Stimulated activated naive CD8-positive, alpha-beta T cell treated with anti-CD3 and anti-CD28 coated beads, Interleukin-15, Interleukin-2, amounts not matched to agents 100 U/mL and 50 U/mL, for 24 hours (primary cell): ENCODE measurements at regions not wholly inside any gene's neighbourhood (a gene's known extent, or its start where the extent isn't known, plus 50 kb on each side); places are given as distances from the start of the nearest gene placed in this dataset.

Experiments
- ATAC-seq: fragments of 150-1000 bp; cut with Tn5 transposase; one replicate; pipeline ENCODE4 v1.10.0; 2021
- DNase-seq: peaks from one replicate; pipeline ENCODE4 v3.0.0; 2021

DNA sequence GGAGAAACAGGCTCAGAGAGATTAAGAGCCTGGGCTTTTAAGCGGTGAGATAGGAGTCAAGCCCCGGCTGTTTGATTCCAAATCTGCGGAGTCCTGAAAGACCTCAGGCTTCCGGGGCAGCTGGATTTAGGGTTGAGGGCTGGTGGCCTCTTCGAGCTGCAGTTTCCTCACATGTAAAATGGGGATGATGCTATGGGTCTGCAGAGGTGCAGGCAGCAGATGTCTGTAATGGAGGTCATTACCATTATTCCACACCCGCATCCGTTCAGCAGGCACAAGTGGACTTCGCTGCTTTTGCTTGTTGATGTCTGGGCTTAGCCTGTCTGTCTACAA is 175.6 kb upstream of the HS6ST1 start:
- DNase-seq: no peak
- ATAC-seq: no peak

- ATAC-seq: no peak
- no peak for DNase-seq
Measured at GRCh38 chr2:128494640-128495321, 176.1 kb upstream of the HS6ST1 start.

DNA sequence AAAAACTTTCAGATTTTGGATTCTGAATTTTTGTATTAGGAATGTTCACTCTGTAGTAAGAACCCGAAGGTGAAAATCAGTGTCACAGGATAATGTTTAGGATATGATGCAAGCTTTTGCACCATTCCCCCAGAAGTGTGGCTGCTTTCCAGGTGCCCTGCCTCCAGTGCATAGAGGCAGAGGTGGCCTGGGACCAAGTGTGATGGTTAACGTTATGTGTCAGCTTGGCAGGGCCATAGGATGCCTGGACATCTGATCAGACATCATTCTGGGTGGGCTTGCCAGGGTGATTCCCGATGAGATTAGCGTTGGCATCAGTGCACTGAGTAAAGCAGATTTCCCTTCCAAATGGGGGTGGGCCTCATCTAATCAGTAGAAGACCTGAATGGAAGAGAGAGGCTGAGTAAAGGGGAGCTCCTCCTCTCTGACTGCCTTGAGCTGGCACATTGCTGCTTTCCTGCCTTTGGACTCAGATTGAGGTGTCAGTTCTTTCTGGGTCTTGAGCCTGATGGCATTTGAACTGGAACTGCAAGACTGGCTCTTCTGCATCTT is 177.4 kb upstream of the HS6ST1 start:
- no peak for ATAC-seq
- DNase-seq: no peak

DNA sequence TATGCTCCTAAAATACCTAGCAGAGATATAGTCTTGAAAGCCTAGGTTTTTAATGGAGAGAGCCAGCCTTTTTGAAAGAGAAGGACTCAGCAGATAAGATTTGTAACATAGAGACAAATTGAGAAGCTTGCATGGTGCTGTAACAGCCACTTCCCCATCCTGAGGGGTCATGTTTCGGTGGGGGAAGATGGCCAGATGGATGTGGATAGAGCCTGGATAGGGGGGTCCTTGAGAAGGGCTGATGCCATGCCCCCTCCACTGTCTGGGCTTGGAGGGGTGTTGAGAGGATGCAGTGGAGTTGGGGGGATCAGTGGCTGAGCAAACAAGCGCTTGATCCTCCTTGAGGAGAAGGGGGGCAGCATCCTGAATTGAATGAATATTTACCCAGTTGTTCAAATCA is 178.0 kb upstream of the HS6ST1 start:
- ATAC-seq (no peak), DNase-seq (no peak)

DNA sequence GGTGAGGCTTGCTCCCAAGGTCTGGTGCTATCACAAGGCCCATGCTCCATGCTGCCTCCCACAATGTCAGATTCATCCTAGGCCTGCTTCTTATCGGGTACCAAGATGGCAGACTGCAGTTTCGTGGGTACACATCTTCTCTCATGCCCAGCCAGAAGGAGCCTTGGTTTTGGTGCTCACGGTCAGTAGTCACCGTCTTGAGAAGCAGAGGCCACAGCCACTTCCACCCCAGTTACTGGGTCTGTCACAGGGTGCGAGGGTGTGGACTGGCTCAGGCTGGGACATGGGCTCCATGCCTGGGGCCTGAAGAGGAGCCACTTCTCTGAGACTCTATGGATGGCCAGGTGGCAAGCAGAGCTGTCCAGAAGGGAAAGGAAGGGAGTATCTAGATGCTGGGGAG is 178.8 kb upstream of the HS6ST1 start:
- ATAC-seq (no peak), DNase-seq (no peak)

DNA sequence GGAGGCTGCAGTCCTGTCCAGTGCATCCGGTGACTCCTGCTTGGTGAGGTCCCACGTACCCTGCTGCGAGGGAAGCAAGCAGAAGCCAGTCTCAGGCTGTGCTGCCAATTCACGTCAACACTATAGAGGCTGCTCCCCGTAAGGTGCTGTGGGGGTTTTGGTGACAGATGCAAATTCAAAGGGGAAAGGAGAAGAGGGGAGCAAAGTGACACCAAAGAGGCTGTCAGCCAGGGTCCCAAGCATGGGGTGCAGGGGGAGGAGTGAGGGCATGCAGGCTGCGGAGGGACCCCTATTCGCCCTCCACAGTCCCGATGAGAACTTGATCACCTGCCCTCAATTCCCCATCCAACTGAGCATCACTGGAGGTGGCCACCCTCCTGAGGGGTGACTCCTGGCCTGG is 179.4 kb upstream of the HS6ST1 start:
- DNase-seq (no peak), ATAC-seq (no peak)

DNA sequence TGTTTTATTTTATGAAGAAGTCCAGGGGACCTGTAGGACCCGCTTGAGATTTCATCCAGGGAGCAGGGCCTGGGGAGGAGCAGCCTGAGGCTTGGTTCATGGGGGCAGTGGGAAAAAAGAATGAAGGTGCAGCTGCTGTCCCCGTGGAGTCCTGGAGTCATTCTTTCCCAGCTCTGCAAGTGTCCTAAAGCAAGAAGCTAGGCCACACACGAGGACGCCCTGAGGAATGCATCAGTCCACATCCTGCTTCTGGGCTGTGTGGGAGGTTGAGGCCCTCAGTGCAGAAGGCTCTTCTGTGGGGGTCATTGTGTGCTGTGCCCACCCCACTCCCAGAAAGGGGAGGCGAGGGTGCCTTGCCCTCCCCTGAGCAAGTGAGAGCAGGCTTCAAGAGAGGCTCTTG is 179.9 kb upstream of the HS6ST1 start:
- no peak for ATAC-seq
- no peak for DNase-seq

DNA sequence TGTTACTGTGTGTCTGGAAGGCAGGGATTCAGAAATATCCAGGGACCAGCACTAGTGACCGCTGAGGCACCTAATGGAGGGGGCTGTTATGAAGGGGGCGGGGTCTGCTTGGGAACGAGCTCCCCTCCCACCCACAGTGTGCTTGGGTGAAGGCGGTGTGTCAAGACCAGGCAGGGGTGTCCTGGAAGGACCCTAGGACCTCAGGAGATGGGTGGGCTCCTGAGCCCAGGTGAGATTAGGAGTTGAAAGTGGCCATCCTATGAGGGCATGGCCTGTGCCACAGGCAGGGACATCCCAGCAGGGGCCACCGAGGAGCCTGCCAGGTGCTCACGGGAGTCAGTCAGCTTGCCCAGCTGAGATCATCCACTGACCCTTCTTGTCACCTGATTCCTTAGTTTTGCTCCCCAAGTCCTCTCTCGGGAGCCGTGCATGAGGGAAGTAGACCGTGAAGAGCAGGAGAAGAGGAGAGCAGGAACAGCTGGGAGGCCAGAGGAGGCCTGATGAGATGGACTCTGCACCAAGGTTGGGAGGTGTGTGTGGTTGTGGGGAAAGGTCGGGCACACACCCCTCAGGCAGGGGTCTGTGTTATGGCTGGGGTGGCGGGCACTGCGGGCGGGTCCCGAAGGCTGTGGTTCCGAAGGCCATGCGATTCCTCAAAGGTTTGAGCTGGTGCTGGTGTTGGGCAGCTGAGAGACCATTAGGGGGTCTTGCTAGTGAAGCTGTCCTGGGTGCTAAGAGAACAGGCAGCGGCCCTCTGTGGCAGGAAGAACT is 180.9 kb upstream of the HS6ST1 start:
- ATAC-seq (no peak), DNase-seq (no peak)

GRCh38 chr2:128500138-128500800 is 181.6 kb upstream of the HS6ST1 start:
- DNase-seq: no peak
- ATAC-seq: no peak

GRCh38 chr2:128501006-128501690 is 182.5 kb upstream of the HS6ST1 start:
- ATAC-seq: no peak
- DNase-seq: no peak

DNA sequence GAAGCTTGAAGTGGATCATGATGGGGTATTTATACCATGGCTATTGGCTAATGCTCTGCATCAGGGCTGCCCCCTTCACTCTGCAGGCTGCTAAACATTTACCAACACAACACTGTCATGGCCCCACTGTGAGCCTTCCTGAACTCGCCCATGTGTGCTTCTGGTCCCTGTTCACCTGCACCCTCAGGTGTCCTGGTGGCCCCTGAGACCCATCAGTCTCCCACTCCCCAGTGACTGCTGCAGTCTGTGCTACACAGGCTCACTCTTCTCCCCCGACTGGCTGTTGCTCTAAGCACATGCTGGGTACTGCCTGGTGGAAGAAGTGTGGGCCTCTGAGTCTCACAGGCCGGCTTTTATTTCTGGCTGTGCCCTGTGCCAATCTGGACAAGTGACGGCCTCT is 183.0 kb upstream of the HS6ST1 start:
- ATAC-seq (no peak), DNase-seq (no peak)

DNA sequence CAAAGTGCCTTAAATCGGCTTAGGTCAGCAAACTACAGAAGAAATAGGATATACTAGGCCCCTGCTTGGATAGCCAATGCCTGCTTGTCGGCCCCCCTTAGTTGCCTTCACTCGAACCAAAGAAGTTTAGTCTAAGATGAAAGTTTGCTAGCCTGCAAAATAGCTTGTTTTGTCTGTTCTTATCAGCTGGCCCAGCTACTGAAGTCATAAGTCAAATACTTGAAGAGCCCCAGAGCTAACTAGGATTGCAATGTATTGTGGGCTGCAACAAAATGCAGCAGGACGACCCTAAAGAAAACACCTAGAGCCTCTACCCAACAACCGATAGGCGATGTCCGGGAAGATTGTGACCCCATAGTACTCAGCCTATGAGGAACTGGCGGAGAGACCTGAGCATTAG is 183.5 kb upstream of the HS6ST1 start:
- ATAC-seq: no peak
- no peak for DNase-seq

- no peak for ATAC-seq
- DNase-seq: no peak
Measured at GRCh38 chr2:128502638-128503246, 184.1 kb upstream of the HS6ST1 start.

GRCh38 chr2:128503399-128504245 is 185.0 kb upstream of the HS6ST1 start:
- DNase-seq: no peak
- no peak for ATAC-seq

- ATAC-seq (no peak), DNase-seq (no peak)
Measured at GRCh38 chr2:128504246-128505149, 185.8 kb upstream of the HS6ST1 start.

DNA sequence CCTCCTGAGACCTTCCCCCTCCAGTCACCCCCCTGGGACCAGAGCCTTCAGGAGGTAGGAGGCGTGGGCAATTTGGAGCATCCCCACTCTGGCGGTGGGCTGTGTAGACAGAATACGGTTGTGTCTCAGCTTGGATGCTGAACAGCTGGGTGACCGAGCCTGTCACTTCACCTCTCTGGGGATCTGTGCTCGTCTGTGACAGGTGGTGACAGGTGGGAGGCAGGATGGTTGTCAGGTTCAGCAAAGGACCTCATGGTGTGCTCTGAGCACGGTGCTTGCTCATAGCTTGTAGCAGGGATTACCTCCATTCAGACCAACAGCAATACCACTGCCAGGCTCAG is 186.5 kb upstream of the HS6ST1 start:
- ATAC-seq (no peak), DNase-seq (no peak)

DNA sequence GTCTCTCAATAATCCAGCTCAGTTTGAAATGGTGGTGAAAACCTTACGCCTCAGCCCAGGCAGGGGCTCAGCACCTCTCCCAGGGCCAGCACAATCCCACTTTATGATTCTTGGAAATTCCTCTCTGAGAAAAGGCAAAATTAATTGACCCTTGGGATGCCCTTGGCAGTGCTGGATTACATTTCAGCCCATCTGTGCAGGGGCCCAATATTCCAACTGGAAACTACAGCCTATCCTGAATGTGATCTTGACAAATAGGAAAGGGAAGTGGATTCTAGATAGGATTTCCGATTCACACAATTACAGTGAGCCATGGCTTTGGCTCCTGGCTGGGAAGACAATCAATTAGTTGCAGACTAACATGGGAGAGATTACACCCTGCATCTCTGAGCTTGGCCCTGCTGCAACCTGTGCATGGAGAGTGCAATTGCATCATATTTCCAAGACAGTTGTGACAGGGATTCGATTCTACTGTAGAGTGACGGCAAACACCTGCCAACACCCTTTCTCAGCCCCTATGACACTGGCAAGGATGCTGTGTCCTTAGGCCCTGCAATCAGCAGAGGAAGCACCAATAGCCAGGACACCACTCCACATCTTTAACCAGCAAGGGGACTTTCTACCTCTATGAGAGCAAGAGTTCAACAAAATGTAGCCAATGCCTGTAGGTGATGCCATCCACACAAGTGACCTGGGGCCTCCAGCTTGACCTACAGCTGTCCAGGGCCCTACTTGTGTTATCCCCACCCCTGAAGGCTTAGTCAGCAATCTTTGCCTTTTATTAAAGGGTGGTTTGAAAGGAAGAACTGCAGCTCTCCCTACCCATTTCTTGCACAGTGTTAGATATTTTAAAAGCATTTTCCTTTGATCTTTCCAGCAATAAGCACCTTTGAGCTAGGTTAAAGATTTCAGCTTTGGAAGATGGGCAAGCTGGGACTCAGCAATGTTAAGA is 187.2 kb upstream of the HS6ST1 start:
- ATAC-seq (no peak), DNase-seq (no peak)

DNA sequence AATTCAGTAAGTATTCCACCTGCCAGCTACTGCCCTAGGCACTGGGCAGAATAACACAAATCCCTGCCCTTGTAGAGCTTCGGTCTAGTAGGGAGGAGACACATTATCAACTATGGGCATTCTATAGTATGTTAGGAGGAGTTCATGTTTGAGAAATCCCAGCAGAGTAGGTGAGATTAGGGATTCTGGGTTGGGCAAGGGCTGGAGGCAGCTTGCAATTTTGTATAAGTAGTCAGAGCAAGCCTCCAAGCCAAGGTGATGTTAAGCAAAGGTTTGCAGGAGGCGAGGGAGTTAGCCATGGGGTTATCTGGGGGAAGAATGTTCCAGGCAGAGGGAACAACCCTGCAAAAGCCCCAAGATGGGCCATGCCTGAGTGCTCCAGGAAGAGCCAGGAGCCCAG is 187.9 kb upstream of the HS6ST1 start:
- ATAC-seq (no peak), DNase-seq (no peak)

GRCh38 chr2:128510701-128511397 is 192.2 kb upstream of the HS6ST1 start:
- no peak for DNase-seq
- ATAC-seq: no peak
